ENCODE measurements at regions not wholly inside any gene's neighbourhood (a gene's known extent, or its start where the extent isn't known, plus 50 kb on each side); places are given as distances from the start of the nearest gene placed in this dataset.

DNA sequence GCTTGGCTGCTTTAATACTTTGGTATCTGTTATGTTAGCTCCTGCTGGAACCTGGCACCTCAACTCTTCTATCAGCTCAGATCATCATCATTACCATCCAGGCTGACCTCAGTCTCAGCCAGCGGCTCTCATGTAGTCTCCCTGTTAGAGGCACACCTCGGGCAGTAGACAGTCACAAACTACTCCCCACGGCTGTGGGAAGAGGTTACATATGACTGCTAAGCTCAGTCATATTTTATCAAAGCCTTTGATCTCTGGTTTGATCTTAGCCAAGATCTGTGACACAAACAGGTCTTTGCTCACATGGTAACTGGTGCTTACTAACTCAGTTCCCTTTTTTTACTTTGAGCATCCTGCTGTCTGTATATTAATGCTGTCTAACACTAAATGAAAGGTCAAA, 384.9 kb downstream of the CENPC start:
- no peak for TF ChIP-seq POLR2AphosphoS5 (IDR thresholded peaks at IDR 0.05)
- TF ChIP-seq, protein P1, sequence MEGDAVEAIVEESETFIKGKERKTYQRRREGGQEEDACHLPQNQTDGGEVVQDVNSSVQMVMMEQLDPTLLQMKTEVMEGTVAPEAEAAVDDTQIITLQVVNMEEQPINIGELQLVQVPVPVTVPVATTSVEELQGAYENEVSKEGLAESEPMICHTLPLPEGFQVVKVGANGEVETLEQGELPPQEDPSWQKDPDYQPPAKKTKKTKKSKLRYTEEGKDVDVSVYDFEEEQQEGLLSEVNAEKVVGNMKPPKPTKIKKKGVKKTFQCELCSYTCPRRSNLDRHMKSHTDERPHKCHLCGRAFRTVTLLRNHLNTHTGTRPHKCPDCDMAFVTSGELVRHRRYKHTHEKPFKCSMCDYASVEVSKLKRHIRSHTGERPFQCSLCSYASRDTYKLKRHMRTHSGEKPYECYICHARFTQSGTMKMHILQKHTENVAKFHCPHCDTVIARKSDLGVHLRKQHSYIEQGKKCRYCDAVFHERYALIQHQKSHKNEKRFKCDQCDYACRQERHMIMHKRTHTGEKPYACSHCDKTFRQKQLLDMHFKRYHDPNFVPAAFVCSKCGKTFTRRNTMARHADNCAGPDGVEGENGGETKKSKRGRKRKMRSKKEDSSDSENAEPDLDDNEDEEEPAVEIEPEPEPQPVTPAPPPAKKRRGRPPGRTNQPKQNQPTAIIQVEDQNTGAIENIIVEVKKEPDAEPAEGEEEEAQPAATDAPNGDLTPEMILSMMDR (IDR thresholded peaks at IDR 0.05), result no peak
- TF ChIP-seq POLR2A (IDR thresholded peaks at IDR 0.05), result no peak
- Histone ChIP-seq H3K4me3 (no peak overlapping the region), H3K9me3 (no peaks in the 10 kb centered on the region), H3K4me1 (no peaks in the 10 kb centered on the region), H3K27me3 (no peaks in the 10 kb centered on the region), H3K36me3 (no peaks in the 10 kb centered on the region), H3K27ac (no peak overlapping the region)
- intact Hi-C loops (cut with DNase I; ENCODE audit: low total_unique reads), result no loop called here
- no peak for DNase-seq (ENCODE audit: low spot score in 2 of 2)

DNA sequence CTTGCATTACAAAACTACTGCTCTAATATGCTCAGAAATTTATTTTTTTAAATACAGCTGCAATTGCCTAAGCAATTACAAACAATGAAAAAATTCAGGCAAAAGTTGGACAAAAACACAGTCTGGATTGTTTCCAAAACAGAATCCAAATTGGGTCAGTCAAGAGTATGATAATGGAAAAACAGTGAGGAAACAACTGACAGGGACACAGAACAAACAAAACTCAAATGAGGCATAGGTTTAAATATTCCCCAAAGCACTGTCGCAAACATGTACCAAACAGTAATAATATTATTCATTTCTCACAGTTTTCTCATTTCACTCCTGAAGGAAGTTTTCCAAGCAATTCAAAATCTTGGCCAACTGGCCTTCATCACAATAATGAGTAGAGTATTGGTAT, 386.6 kb downstream of the CENPC start:
- TF ChIP-seq, protein P1 (IDR thresholded peaks at IDR 0.05), result no peak
- TF ChIP-seq POLR2AphosphoS5 (IDR thresholded peaks at IDR 0.05), result no peak
- no peak for TF ChIP-seq POLR2A (IDR thresholded peaks at IDR 0.05)
- Histone ChIP-seq H3K36me3 (no peaks in the 10 kb centered on the region), H3K4me1 (no peaks in the 10 kb centered on the region), H3K27me3 (no peaks in the 10 kb centered on the region), H3K9me3 (no peaks in the 10 kb centered on the region), H3K4me3 (no peak overlapping the region), H3K27ac (no peak overlapping the region)
- DNase-seq (ENCODE audit: low spot score in 2 of 2), result no peak
- intact Hi-C loops (cut with DNase I; ENCODE audit: low total_unique reads), result no loop called here

DNA sequence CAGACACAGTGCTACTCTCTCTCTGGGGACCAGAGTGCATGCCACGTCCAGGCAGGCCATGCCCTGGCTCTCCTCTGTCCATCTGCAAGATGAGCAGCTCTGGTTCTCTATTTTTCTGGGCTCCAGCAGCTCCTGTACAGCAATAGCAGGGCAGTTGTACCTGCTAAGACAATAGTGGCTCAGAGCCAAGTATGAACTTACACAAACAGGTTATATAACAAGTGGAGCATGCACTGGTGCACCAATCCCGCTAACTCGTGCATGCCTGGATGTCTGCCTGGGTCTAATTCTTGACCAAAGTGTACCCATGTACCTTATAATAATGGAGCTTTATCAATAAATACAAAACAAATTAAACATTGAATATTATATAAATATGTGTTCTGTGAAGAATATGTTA, 392.3 kb downstream of the CENPC start:
- H3K9me3 ChIP-seq, result peaks cover 0 to 4% of the 10 kb centered on the region in 2 donors
- no peaks in the 10 kb centered on the region for H3K4me1 ChIP-seq
- intact Hi-C loops (cut with DNase I; ENCODE audit: low total_unique reads), result no loop called here
- H3K27me3 ChIP-seq, result no peaks in the 10 kb centered on the region
- no peak overlapping the region for H3K27ac ChIP-seq
- no peaks in the 10 kb centered on the region for H3K36me3 ChIP-seq
- DNase-seq (ENCODE audit: low spot score in 2 of 2), result no peak
- H3K4me3 ChIP-seq, result no peak overlapping the region
- TF ChIP-seq, protein P1 (IDR thresholded peaks at IDR 0.05), result no peak
- TF ChIP-seq POLR2AphosphoS5 (IDR thresholded peaks at IDR 0.05), result no peak

DNA sequence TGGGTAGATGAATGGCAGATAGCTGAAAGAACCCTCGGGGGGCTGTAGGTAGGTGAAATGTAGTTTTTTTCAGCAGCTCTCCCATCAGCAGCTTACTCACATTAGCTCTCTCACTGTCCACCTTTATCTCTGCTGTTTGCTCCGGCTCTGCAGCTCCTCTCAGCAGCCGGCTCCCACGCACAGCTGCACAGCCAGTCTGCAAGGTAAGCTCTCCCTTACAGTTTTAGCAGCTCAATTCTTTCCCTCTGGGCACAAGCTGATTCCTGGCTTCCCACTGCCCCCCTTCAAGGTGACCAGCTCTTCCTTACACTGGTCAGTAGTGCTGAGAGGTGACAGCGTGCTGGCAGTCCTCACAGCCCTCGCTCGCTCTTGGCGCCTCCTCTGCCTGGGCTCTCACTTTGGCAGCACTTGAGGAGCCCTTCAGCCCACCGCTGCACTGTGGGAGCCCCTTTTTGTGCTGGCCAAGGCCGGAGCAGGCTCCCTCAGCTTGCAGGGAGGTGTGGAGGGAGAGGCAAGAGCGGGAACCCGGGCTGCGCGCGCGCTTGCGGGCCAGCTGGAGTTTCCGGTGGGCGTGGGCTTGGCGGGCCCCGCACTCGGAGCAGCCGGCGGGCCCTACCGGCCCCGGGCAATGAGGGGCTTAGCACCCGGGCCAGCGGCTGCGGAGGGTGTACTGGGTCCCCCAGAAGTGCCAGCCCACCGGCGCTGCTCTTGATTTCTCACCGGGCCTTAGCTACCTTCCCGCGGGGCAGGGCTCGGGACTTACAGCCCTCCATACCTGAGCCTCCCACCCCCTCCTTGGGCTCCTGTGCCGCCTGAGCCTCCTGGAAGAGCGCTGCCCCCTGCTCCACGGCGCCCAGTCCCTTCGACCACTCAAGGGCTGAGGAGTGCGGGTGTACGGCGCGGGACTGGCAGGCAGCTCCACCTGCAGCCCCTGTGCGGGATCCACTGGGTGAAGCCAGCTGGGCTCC, 393.6 kb downstream of the CENPC start:
- Histone ChIP-seq H3K27me3 (no peaks in the 10 kb centered on the region), H3K36me3 (no peaks in the 10 kb centered on the region), H3K9me3 (peaks cover 0 to 4% of the 10 kb centered on the region in 2 donors), H3K4me3 (no peak overlapping the region), H3K4me1 (no peaks in the 10 kb centered on the region), H3K27ac (no peak overlapping the region)
- no peak for TF ChIP-seq POLR2A (IDR thresholded peaks at IDR 0.05)
- no peak for TF ChIP-seq POLR2AphosphoS5 (IDR thresholded peaks at IDR 0.05)
- TF ChIP-seq, protein P1 (IDR thresholded peaks at IDR 0.05), result no peak
- no peak for DNase-seq (ENCODE audit: low spot score in 2 of 2)
- intact Hi-C loops (cut with DNase I; ENCODE audit: low total_unique reads), result no loop called here

DNA sequence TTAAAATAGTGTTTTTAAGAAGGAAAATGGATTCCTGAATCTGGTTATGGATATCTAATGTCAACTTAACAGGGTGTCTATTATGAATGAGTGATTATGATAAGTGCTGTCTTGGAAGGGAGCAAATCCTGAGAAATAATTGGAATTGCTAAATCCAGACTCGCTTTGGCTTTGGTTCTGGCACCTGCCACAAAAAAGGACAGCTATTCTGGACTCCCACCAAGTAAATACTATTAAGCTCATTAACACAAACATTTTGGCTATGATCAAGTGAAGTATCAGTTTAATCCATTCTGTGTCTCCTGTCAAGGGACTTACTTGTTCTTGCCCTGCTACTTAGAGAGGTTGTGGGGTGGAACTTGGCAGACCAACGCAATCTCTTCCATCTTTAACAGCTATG, 403.7 kb downstream of the CENPC start:
- Histone ChIP-seq H3K27me3 (no peaks in the 10 kb centered on the region), H3K9me3 (no peaks in the 10 kb centered on the region), H3K4me3 (no peak overlapping the region), H3K36me3 (no peaks in the 10 kb centered on the region), H3K27ac (no peak overlapping the region), H3K4me1 (no peaks in the 10 kb centered on the region)
- DNase-seq (ENCODE audit: low spot score in 2 of 2), result no peak
- TF ChIP-seq, protein P1 (IDR thresholded peaks at IDR 0.05), result no peak
- TF ChIP-seq POLR2AphosphoS5 (IDR thresholded peaks at IDR 0.05), result no peak
- no peak for TF ChIP-seq POLR2A (IDR thresholded peaks at IDR 0.05)
- intact Hi-C loops (cut with DNase I; ENCODE audit: low total_unique reads), result no loop called here

Measured in breast epithelium (tissue), 4 donors.